ENCODE measurements at regions not wholly inside any gene's neighbourhood (a gene's known extent, or its start where the extent isn't known, plus 50 kb on each side); places are given as distances from the start of the nearest gene placed in this dataset.

DNA sequence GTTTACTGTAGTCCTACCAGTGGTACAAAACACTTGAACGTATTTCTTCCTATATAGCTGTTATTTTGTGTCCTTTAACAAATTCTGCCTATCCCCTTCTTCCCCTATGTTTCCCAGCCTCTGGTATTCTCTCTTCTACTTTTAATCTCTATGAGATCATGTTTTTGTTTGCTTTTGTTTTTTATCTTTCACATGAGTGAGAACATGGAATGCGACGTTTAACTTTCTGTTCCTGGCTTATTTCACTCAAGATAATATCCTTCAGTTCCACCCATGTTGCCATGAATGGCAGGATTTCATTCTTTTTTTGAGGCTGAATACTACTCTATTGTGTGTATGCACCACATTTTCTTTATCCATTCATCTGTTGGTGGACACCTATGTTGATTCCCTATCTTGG lies 634.4 kb upstream of the WWC1 start:
- CTCF ChIA-PET = no interaction called here
- ATAC-seq = no peak
- H3K4me3 Mint-ChIP-seq = no peak overlapping the region
- no peaks in the 10 kb centered on the region for H3K9me3 Mint-ChIP-seq (ENCODE audit: insufficient read depth)
- POLR2A ChIA-PET = no interaction called here
- H3K27me3 Mint-ChIP-seq (ENCODE audit: low read depth) = no peaks in the 10 kb centered on the region
- no peak overlapping the region for H3K27ac Mint-ChIP-seq
- H3K4me1 Mint-ChIP-seq (ENCODE audit: low read depth) = no peaks in the 10 kb centered on the region
- no peaks in the 10 kb centered on the region for H3K36me3 Mint-ChIP-seq (ENCODE audit: low read depth)
- DNase-seq = no peak

- ATAC-seq = no peak
- POLR2A ChIA-PET = no interaction called here
- no peaks in the 10 kb centered on the region for H3K9me3 Mint-ChIP-seq (ENCODE audit: insufficient read depth)
These were observed 632.6 kb upstream of the WWC1 start for GRCh38 chr5:167658889-167659288.

DNA sequence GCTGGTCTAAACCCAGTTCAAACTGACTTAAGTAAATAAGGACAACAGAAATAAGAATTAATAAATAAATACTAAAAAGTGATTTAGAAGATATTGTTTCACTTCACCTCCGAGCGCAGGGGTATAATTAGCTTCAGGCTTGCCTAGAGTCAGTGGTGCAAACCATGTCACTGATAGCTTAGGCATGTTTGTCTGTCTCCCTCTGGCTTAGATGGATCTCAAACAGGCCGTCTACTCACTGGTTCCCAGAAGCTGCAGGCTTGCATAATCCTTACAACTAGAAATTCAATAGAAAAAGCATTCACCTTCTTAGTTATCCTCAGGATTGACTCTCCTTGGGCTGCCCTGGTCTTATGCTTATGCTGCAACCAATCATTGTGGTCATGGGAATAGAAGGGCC lies 629.8 kb upstream of the WWC1 start:
- ChIA-PET CTCF (no interaction called here), POLR2A (no interaction called here)
- Mint-ChIP-seq H3K36me3 (ENCODE audit: low read depth) (no peaks in the 10 kb centered on the region), H3K4me3 (no peak overlapping the region), H3K9me3 (ENCODE audit: insufficient read depth) (no peaks in the 10 kb centered on the region), H3K27ac (no peak overlapping the region), H3K27me3 (ENCODE audit: low read depth) (no peaks in the 10 kb centered on the region), H3K4me1 (ENCODE audit: low read depth) (no peaks in the 10 kb centered on the region)
- no peak for DNase-seq
- no peak for ATAC-seq

More at GRCh38 chr5:167658889-167659288, 632.6 kb upstream of the WWC1 start:
- CTCF ChIA-PET = no interaction called here
- no peaks in the 10 kb centered on the region for H3K27me3 Mint-ChIP-seq (ENCODE audit: low read depth)
- no peak overlapping the region for H3K27ac Mint-ChIP-seq
- no peaks in the 10 kb centered on the region for H3K4me1 Mint-ChIP-seq (ENCODE audit: low read depth)
- no peak overlapping the region for H3K4me3 Mint-ChIP-seq
- DNase-seq = no peak
- no peaks in the 10 kb centered on the region for H3K36me3 Mint-ChIP-seq (ENCODE audit: low read depth)

- Mint-ChIP-seq H3K27me3 (ENCODE audit: low read depth) (no peaks in the 10 kb centered on the region), H3K4me1 (ENCODE audit: low read depth) (no peaks in the 10 kb centered on the region), H3K4me3 (no peak overlapping the region), H3K36me3 (ENCODE audit: low read depth) (no peaks in the 10 kb centered on the region), H3K27ac (no peak overlapping the region), H3K9me3 (ENCODE audit: insufficient read depth) (no peaks in the 10 kb centered on the region)
- ATAC-seq = no peak
- ChIA-PET POLR2A (no interaction called here), CTCF (no interaction called here)
- no peak for DNase-seq
These were observed 627.1 kb upstream of the WWC1 start for GRCh38 chr5:167664222-167664804.

- H3K4me1 Mint-ChIP-seq (ENCODE audit: low read depth) = no peaks in the 10 kb centered on the region
- ATAC-seq = no peak
These were observed 625.5 kb upstream of the WWC1 start for GRCh38 chr5:167665841-167666375.

DNA sequence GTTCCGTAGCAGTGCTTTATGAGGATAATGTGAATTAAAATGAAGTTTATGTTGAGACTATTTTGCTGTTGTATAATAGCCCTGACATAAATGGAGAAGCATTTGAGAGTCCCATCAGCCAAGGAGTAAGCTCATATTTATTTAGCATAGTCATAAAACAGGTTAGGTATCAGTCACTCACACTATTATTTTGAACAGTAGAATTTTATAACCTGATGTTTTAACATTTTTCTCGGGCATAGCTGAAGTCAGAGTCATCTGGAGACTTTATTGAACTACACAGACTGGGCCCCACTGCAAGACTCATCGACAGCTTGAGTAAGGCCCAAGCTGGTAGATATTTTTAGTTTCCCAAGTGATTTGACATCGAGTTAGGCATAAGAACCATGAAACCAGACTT lies 620.3 kb upstream of the WWC1 start:
- no peaks in the 10 kb centered on the region for H3K9me3 Mint-ChIP-seq (ENCODE audit: insufficient read depth)
- ChIA-PET CTCF (no interaction called here), POLR2A (no interaction called here)
- H3K36me3 Mint-ChIP-seq (ENCODE audit: low read depth) = no peaks in the 10 kb centered on the region
- DNase-seq = no peak
- H3K4me1 Mint-ChIP-seq (ENCODE audit: low read depth) = no peaks in the 10 kb centered on the region
- no peak for ATAC-seq
- no peak overlapping the region for H3K27ac Mint-ChIP-seq
- H3K4me3 Mint-ChIP-seq = no peak overlapping the region
- H3K27me3 Mint-ChIP-seq (ENCODE audit: low read depth) = no peaks in the 10 kb centered on the region

More at GRCh38 chr5:167665841-167666375, 625.5 kb upstream of the WWC1 start:
- Mint-ChIP-seq H3K4me3 (no peak overlapping the region), H3K27ac (no peak overlapping the region), H3K27me3 (ENCODE audit: low read depth) (no peaks in the 10 kb centered on the region), H3K9me3 (ENCODE audit: insufficient read depth) (no peaks in the 10 kb centered on the region), H3K36me3 (ENCODE audit: low read depth) (no peaks in the 10 kb centered on the region)
- DNase-seq = no peak
- POLR2A ChIA-PET = no interaction called here
- CTCF ChIA-PET = no interaction called here

DNA sequence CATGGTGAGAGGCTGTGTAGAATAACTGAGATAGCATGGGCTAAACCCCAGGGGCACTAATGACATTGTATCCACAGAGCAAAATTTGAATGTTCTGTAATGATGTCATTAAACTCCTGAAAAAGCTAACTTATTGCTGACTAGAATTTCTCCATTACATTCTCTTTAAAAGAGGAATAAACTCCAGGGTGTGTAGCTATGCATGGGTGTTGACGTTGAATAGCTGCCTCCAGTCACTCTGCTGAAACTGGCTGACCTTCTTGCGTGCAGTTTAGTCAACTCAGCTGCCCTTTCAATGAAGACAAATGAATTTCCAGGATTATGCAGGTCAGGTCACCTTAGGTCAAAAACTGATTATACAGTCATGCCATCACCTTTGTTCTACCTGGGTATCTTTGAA lies 617.5 kb upstream of the WWC1 start:
- Mint-ChIP-seq H3K27me3 (ENCODE audit: low read depth) (no peaks in the 10 kb centered on the region), H3K4me3 (no peak overlapping the region), H3K27ac (no peak overlapping the region), H3K9me3 (ENCODE audit: insufficient read depth) (no peaks in the 10 kb centered on the region), H3K36me3 (ENCODE audit: low read depth) (no peaks in the 10 kb centered on the region), H3K4me1 (ENCODE audit: low read depth) (no peaks in the 10 kb centered on the region)
- ATAC-seq (no peak), DNase-seq (no peak)
- CTCF ChIA-PET = no interaction called here
- POLR2A ChIA-PET = no interaction called here

GRCh38 chr5:167678481-167678880 lies 613.0 kb upstream of the WWC1 start:
- Mint-ChIP-seq H3K4me3 (no peak overlapping the region), H3K27ac (no peak overlapping the region), H3K27me3 (ENCODE audit: low read depth) (no peaks in the 10 kb centered on the region), H3K4me1 (ENCODE audit: low read depth) (no peaks in the 10 kb centered on the region), H3K9me3 (ENCODE audit: insufficient read depth) (no peaks in the 10 kb centered on the region), H3K36me3 (ENCODE audit: low read depth) (no peaks in the 10 kb centered on the region)
- POLR2A ChIA-PET = no interaction called here
- ATAC-seq = no peak
- CTCF ChIA-PET = no interaction called here
- DNase-seq = no peak

DNA sequence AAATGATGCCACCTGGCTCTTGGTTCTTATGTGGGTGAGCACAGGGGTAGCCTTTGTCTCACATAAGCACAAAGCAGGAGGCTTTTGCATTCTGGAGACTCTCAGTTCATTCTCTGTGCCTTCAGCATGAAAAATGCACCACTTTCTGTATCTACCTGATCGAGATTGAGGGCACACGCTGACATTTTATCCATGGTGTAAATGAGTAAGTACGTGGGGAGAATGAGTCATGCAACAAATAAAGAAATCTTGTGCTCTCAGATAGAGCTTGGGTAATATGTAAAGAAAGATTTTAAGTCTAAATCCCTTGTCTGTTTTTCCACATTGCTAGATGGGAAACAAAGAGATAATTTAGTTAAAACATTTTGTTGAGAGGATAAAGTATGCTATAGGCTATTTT lies 607.2 kb upstream of the WWC1 start:
- H3K4me3 Mint-ChIP-seq = no peak overlapping the region

GRCh38 chr5:167688341-167689130 lies 602.9 kb upstream of the WWC1 start:
- H3K27ac Mint-ChIP-seq = no peak overlapping the region
- ChIA-PET POLR2A (no interaction called here), CTCF (no interaction called here)
- DNase-seq = no peak
- no peak overlapping the region for H3K4me3 Mint-ChIP-seq
- H3K27me3 Mint-ChIP-seq (ENCODE audit: low read depth) = no peaks in the 10 kb centered on the region
- H3K36me3 Mint-ChIP-seq (ENCODE audit: low read depth) = no peaks in the 10 kb centered on the region
- no peaks in the 10 kb centered on the region for H3K4me1 Mint-ChIP-seq (ENCODE audit: low read depth)
- ATAC-seq = no peak
- H3K9me3 Mint-ChIP-seq (ENCODE audit: insufficient read depth) = no peaks in the 10 kb centered on the region

More for the DNA sequence above, 607.2 kb upstream of the WWC1 start:
- ChIA-PET CTCF (no interaction called here), POLR2A (no interaction called here)
- no peaks in the 10 kb centered on the region for H3K27me3 Mint-ChIP-seq (ENCODE audit: low read depth)
- no peaks in the 10 kb centered on the region for H3K9me3 Mint-ChIP-seq (ENCODE audit: insufficient read depth)
- H3K4me1 Mint-ChIP-seq (ENCODE audit: low read depth) = no peaks in the 10 kb centered on the region
- ATAC-seq (no peak), DNase-seq (no peak)
- H3K27ac Mint-ChIP-seq = no peak overlapping the region
- H3K36me3 Mint-ChIP-seq (ENCODE audit: low read depth) = no peaks in the 10 kb centered on the region

GRCh38 chr5:167694325-167695147 lies 596.9 kb upstream of the WWC1 start:
- Mint-ChIP-seq H3K27ac (no peak overlapping the region), H3K27me3 (ENCODE audit: low read depth) (no peaks in the 10 kb centered on the region), H3K36me3 (ENCODE audit: low read depth) (no peaks in the 10 kb centered on the region), H3K9me3 (ENCODE audit: insufficient read depth) (no peaks in the 10 kb centered on the region), H3K4me1 (ENCODE audit: low read depth) (no peaks in the 10 kb centered on the region), H3K4me3 (no peak overlapping the region)
- ATAC-seq (no peak), DNase-seq (no peak)
- CTCF ChIA-PET = no interaction called here
- POLR2A ChIA-PET = interaction anchor here (0.6 kb wide), 1 partner anchor 1139 kb away, joined by 3 read pairs; no protein-coding TSS in a partner anchor

DNA sequence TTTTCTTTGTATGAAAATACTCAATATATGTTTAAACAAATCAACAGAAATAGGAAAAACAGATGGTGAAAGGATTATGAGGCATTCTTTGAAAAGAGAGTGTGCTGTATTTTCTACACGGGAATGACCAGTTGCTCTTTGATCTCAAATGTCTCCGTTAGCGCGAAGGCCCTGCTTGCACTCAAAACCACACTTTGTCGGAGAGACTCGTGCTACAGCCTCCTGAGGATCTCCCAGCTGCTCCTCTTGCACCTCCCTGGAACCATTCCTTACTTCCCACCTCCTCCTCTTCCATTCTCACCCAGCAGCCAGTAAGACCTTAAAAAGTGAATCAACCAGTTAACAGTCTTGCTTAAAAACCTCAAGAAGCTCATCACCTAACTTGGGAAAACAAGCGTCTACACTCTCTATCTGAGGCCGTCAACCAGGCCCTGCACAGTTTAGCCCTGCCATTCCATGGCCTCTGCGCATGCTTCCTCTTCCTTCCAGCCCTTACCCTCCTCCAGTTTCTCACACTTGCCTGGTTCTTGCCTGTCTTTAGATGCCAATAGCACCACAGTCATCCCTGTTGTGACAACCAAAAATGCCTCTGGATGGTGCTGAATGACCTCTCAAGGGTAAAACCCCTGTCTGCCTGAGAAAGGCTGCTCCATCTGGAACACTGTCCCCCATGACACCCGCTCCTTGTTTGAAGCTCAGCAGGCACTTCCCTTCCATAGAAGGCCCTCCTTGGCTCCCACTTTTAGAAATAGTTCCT lies 594.7 kb upstream of the WWC1 start:
- no peak for ATAC-seq
- H3K27me3 Mint-ChIP-seq (ENCODE audit: low read depth) = no peaks in the 10 kb centered on the region
- H3K27ac Mint-ChIP-seq = no peak overlapping the region
- no peak for DNase-seq
- POLR2A ChIA-PET = no interaction called here
- no peak overlapping the region for H3K4me3 Mint-ChIP-seq
- no peaks in the 10 kb centered on the region for H3K36me3 Mint-ChIP-seq (ENCODE audit: low read depth)
- CTCF ChIA-PET = no interaction called here
- no peaks in the 10 kb centered on the region for H3K4me1 Mint-ChIP-seq (ENCODE audit: low read depth)
- no peaks in the 10 kb centered on the region for H3K9me3 Mint-ChIP-seq (ENCODE audit: insufficient read depth)

Measured in activated CD8-positive, alpha-beta T cell treated with anti-CD3 and anti-CD28 coated beads, Interleukin-2, amount 10 ng/mL, durations not matched to agents 7 days and 5 days (primary cell).